Lower leg skin (tissue), 4 donors: ENCODE measurements at regions not wholly inside any gene's neighbourhood (a gene's known extent, or its start where the extent isn't known, plus 50 kb on each side); places are given as distances from the start of the nearest gene placed in this dataset.

Experiments used
- DNase-seq, 2 donors: peaks; one replicate each; pipeline ENCODE4 v3.0.0-alpha.2; 2019; ENCODE audit warnings: low spot score in 2 of 2
- H3K4me3 ChIP-seq: fragments of 200-600 bp; sonication (generic); 2 replicates; pipeline ENCODE4 v1.5.1; 2017; ENCODE audit warnings: mild to moderate bottlenecking, low read depth; ENCODE audit not compliant: poor library complexity, severe bottlenecking
- POLR2A ChIP-seq, 2 donors: fragments of 450-650 bp; IDR thresholded peaks; one replicate each; pipeline ENCODE4 v1.6.1; 2016 to 2017; ENCODE audit warnings: antibody characterized with exemption in 2 of 2, mild to moderate bottlenecking in 1 of 2, moderate library complexity in 1 of 2
- WGBS, 2 donors: methylation state at CpG; one replicate each; pipeline ENCODE4 v1.1.5; 2018; 5-methylcytosine and 5-hydroxymethylcytosine counted together
- intact Hi-C: fragments of 100-400 bp; cut with DNase I; formaldehyde crosslinking; loops from one replicate; pipeline ENCODE4 v1.15.0; 2023; ENCODE audit warnings: low total_unique reads
- TF ChIP-seq, protein P1 (sequence below), 3 donors: fragments of 450-650 bp; IDR thresholded peaks; one replicate each; pipeline ENCODE4 v1.5.1; 2016; ENCODE audit warnings: antibody characterized with exemption in 3 of 3, mild to moderate bottlenecking in 3 of 3, moderate library complexity in 2 of 3

DNA sequence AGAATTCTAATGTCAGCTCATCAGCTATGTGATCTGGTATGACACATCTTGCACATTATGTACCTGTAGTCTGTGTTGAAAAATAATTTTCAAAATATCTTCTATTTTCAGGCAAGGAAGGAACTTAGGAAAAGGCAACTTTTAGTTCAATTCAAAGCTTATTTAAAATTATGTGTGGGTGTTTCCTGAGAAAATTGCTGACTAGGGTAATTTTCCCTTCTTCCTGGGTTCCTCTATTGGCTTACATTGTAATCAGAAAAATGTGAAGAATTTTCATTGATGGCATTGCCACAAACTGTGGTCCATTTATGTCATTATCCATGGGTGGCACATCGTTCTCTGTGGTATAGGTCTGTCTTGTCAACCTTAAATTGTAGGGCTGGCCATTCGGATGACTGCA lies 328.7 kb upstream of the SGCD start:
- 84 to 86% methylated on average over 2 of the region's 2 CpGs for WGBS, 2 donors
- intact Hi-C loops = no loop called here
- TF ChIP-seq, protein P1, sequence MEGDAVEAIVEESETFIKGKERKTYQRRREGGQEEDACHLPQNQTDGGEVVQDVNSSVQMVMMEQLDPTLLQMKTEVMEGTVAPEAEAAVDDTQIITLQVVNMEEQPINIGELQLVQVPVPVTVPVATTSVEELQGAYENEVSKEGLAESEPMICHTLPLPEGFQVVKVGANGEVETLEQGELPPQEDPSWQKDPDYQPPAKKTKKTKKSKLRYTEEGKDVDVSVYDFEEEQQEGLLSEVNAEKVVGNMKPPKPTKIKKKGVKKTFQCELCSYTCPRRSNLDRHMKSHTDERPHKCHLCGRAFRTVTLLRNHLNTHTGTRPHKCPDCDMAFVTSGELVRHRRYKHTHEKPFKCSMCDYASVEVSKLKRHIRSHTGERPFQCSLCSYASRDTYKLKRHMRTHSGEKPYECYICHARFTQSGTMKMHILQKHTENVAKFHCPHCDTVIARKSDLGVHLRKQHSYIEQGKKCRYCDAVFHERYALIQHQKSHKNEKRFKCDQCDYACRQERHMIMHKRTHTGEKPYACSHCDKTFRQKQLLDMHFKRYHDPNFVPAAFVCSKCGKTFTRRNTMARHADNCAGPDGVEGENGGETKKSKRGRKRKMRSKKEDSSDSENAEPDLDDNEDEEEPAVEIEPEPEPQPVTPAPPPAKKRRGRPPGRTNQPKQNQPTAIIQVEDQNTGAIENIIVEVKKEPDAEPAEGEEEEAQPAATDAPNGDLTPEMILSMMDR (IDR thresholded peaks at IDR 0.05) = no peak
- no peak for TF ChIP-seq POLR2A (IDR thresholded peaks at IDR 0.05)
- DNase-seq = no peak
- H3K4me3 ChIP-seq = no peak overlapping the region

DNA sequence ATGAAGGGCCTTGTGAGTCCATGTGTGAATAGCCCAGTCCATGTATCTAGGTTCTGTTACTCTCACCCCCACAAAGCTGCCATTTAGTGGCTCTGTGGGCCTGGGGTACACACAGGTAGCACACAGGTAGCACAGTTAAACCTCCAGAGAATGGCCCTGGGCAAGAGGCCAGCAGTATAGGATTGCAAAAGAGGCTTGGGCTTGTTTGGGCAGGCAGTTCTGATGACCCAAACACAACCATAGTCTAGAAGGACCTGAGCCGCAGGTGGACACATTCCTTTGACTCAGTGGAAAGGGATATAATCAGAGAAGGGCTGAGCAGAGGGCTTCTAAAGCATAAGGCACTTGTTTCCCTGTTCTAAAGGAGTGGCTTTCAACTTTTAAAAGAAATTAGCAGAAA lies 326.8 kb upstream of the SGCD start:
- TF ChIP-seq POLR2A (IDR thresholded peaks at IDR 0.05) = no peak
- TF ChIP-seq, protein P1 (IDR thresholded peaks at IDR 0.05) = no peak
- whole genome bisulfite sequencing, 2 donors = 90% methylated on average over 1 of the region's 1 CpG
- intact Hi-C loops = no loop called here
- no peak overlapping the region for H3K4me3 ChIP-seq
- DNase-seq = no peak

DNA sequence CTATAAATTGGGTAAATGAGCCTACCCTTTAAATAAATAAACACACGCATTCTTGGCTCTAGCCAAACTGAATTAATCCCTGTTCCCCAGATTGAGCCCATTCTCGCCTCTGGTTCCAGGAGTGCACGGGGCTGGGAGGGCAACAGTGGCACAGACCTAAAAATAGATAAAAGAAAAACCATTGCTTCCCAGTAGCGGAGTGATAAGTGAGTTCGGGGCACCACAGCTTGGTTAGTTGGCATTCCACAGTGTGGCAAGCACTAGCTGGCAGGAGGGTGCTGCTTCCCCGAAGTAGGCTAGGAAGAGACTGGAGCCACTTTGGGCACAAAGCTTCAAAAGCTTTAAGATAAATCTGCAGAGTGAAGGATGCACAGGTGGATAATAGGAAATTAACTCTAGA lies 322.2 kb upstream of the SGCD start:
- 78 to 82% methylated on average over 6 of the region's 6 CpGs for WGBS, 2 donors
- TF ChIP-seq, protein P1 (IDR thresholded peaks at IDR 0.05) = no peak
- TF ChIP-seq POLR2A (IDR thresholded peaks at IDR 0.05) = no peak
- intact Hi-C loops = no loop called here
- no peak overlapping the region for H3K4me3 ChIP-seq
- no peak for DNase-seq

DNA sequence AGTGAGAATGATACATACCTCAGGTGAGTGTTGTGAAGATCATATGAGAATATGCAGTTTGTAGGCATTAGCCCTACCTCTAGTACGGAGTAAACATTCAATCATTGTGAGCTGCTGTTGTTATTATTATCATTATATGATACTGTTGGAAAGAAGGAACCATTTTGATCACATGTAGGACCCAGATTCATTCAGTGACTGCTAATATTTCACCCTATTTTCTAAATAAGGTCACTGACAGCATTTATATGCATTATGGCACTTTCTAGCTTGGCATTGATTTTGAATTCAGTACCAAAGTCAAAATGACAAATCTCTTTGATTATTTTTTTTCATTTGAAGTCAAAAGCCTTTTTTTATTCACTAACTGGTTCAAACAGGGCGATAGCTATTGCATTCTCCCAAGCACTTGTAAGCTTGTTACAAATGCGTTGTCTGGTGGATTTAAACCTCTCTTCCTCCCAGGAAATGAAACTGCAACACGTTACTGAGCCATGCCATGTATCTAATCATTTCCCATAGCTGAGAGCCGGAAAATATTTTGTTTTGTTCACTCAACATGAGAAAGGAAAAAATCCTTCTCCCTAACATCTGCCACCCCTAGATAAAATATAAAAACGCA lies 320.8 kb upstream of the SGCD start:
- 80 to 82% methylated on average over 6 of the region's 6 CpGs for WGBS, 2 donors
- TF ChIP-seq POLR2A (IDR thresholded peaks at IDR 0.05) = no peak
- TF ChIP-seq, protein P1 (IDR thresholded peaks at IDR 0.05) = no peak
- no peak overlapping the region for H3K4me3 ChIP-seq
- intact Hi-C loops = no loop called here
- no peak for DNase-seq

DNA sequence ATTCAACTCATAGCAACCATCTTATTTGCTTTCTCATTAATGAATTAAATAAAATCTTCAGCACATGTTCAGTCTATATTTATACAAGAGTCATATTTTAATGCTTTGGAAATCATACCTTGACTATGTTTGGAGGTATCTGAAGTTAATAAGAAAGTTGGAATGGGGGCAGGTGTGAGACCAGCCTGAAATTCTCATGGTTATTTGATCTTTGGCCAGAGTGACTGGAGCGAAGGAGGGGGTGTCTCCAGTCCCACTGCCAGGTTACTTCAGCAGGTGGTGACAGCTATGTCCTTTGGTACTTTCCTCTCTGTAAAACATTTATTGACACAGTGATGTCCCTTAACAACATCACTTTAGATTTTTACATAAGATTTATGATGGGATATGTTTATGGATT lies 318.1 kb upstream of the SGCD start:
- intact Hi-C loops = no loop called here
- H3K4me3 ChIP-seq = no peak overlapping the region
- WGBS, 2 donors = 86 to 89% methylated on average over 1 of the region's 1 CpG
- no peak for DNase-seq
- TF ChIP-seq, protein P1 (IDR thresholded peaks at IDR 0.05) = no peak
- TF ChIP-seq POLR2A (IDR thresholded peaks at IDR 0.05) = no peak

DNA sequence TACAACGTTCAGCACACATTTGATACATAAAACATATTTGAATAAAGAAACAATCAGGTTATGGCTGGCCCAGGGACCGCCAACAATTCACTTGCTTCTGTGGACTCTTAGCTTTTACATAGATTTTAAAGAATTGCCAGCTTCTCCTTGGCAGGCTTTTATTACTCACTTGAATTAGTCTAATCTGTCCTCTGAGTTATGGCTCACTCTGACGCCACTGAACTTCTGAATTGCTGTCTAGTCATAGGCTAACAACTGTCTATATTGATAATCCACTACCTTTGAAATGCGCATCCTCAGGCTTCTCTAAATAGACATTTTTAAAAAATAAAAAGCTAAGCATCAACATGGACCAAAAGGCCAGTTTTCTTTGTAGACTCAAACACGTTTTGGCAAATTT lies 317.4 kb upstream of the SGCD start:
- H3K4me3 ChIP-seq = no peak overlapping the region
- intact Hi-C loops = no loop called here
- TF ChIP-seq POLR2A (IDR thresholded peaks at IDR 0.05) = no peak
- TF ChIP-seq, protein P1 (IDR thresholded peaks at IDR 0.05) = no peak
- DNase-seq = no peak
- WGBS, 2 donors = 79 to 80% methylated on average over 5 of the region's 5 CpGs
